ENCODE measurements at regions not wholly inside any gene's neighbourhood (a gene's known extent, or its start where the extent isn't known, plus 50 kb on each side); places are given as distances from the start of the nearest gene placed in this dataset.

DNA sequence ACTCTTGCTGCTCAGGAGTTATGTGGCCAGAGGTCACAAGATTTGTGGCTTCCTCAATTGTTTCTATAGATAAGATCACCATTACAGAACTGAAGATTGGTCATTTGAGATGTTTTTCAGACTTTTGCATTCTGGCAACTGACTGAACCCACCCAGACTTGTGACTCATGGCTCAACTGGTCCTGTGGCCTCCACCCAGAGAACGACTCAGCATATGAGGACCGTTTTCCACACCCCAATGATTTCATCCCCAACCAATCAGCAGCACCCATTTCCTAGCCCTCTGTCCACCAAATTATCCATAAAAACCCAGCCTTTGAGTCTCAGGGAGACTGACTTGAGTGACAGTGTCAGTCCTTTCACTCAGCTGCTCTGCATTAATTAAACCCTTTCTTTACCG is 143.2 kb upstream of the ASIC2 start:
- Mint-ChIP-seq H3K4me1 (ENCODE audit: low read depth) (no peaks in the 10 kb centered on the region), H3K27me3 (no peaks in the 10 kb centered on the region), H3K4me3 (no peak overlapping the region), H3K36me3 (ENCODE audit: low read depth) (no peaks in the 10 kb centered on the region), H3K27ac (no peak overlapping the region), H3K9me3 (no peaks in the 10 kb centered on the region)
- intact Hi-C loops (cut with micrococcal nuclease): no loop called here

DNA sequence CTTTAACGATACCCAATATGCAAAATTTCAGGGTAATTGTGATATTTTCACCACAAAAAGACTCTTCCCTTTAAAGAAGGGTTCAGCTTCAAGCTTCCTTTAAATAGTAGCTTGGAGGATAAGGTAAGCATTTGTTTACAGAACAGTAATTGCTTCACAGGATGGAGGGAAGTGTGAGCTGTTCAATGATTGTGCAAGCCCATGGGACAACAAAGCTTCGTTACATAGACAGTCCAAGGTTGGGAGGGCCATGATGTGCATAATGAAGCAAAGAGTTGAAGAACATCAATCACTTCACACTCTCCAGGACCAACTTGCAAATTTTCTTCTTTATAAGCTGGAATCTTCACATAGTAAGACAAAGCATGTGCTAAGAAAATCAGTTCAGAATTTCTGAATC is 145.0 kb upstream of the ASIC2 start:
- H3K4me3 Mint-ChIP-seq: no peak overlapping the region
- intact Hi-C loops (cut with micrococcal nuclease): no loop called here

DNA sequence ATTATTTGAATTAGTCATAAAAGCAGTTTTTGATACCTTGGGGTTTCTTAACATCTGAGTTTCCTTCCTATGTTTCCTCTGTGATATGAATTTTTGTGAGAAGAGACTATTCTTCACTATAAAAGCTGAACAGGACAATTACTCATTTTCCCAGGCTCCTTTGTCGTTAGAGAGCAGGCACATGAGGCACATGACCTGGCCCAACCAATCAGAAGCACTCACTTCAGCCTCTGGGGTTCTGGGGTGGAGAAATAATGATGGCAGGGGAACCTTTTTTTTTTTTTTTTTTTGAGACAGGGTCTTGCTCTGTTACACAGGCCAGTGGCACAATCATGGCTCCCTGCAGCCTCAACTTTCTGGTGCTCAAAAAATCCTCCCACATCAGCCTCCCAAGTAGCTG is 145.5 kb upstream of the ASIC2 start:
- no peak overlapping the region for H3K27ac Mint-ChIP-seq

More for the DNA sequence above, 145.0 kb upstream of the ASIC2 start:
- Mint-ChIP-seq H3K27me3 (no peaks in the 10 kb centered on the region), H3K9me3 (no peaks in the 10 kb centered on the region), H3K36me3 (ENCODE audit: low read depth) (no peaks in the 10 kb centered on the region), H3K27ac (no peak overlapping the region), H3K4me1 (ENCODE audit: low read depth) (no peaks in the 10 kb centered on the region)

DNA sequence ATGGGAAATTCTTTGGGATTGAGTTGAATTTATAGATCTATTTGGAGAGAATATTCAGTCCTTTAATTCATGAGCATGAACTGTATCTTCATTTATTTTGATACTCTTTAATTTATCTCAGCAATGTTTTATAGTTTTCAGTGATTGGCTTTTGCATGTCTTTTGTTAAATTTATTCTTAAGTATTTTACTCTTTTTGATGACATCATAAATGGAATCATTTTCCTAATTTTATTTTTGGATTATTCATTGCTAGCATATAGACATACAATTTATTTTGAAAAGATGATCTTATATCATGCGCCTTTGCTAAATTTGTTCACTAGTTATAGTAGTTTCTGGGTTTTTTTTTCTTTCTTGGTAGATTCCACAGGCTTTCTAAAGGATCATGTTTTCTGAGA is 149.2 kb upstream of the ASIC2 start:
- Mint-ChIP-seq H3K4me3 (no peak overlapping the region), H3K27me3 (no peaks in the 10 kb centered on the region), H3K4me1 (ENCODE audit: low read depth) (no peaks in the 10 kb centered on the region), H3K9me3 (peaks cover 5% of the 10 kb centered on the region), H3K27ac (no peak overlapping the region), H3K36me3 (ENCODE audit: low read depth) (no peaks in the 10 kb centered on the region)
- intact Hi-C loops (cut with micrococcal nuclease): no loop called here

More for the DNA sequence above, 145.5 kb upstream of the ASIC2 start:
- H3K27me3 Mint-ChIP-seq: no peaks in the 10 kb centered on the region
- H3K9me3 Mint-ChIP-seq: no peaks in the 10 kb centered on the region
- no peak overlapping the region for H3K4me3 Mint-ChIP-seq
- intact Hi-C loops (cut with micrococcal nuclease): no loop called here
- H3K4me1 Mint-ChIP-seq (ENCODE audit: low read depth): no peaks in the 10 kb centered on the region
- H3K36me3 Mint-ChIP-seq (ENCODE audit: low read depth): no peaks in the 10 kb centered on the region

DNA sequence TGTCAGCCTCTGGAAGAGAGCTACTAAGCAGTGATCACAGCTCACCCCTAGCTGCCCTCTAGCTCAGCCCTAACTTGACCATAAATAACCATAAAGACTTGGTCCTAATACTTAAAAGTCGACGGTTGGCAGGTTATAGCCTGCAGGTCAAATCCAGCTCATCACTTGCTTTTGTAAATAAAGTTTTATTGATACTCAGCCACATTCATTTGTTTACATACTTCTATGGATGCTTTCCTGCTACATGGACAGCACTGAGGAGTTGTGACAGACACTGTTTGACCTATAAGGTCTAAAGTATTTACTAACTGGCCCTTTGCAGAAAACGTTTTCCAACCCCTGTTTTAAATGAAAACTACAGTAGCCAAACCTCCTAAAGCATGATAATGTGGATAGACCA is 151.6 kb upstream of the ASIC2 start:
- intact Hi-C loops (cut with micrococcal nuclease): no loop called here
- Mint-ChIP-seq H3K4me1 (ENCODE audit: low read depth) (no peaks in the 10 kb centered on the region), H3K9me3 (peaks cover 5% of the 10 kb centered on the region), H3K4me3 (no peak overlapping the region), H3K27ac (no peak overlapping the region), H3K36me3 (ENCODE audit: low read depth) (no peaks in the 10 kb centered on the region), H3K27me3 (peaks cover 1% of the 10 kb centered on the region)

DNA sequence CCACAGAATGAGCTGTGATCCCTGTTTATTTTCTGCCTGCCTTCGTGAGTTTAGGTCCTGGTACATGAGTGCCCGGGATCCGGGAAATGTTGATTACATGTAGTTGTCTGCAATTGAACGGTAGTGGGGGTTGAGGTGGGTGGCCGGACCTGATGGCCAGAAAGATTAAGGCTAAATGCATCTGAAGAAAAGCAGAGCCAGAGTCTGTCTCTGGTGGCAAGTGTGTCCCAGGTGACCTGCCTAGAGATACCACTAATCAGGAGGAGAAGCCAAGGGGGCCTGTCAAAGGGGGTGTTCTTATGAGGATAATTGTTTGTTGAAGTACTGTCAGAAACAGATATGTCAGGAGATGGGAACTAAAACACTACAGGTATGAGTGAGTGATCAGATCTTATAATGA is 154.0 kb upstream of the ASIC2 start:
- intact Hi-C loops (cut with micrococcal nuclease): no loop called here

DNA sequence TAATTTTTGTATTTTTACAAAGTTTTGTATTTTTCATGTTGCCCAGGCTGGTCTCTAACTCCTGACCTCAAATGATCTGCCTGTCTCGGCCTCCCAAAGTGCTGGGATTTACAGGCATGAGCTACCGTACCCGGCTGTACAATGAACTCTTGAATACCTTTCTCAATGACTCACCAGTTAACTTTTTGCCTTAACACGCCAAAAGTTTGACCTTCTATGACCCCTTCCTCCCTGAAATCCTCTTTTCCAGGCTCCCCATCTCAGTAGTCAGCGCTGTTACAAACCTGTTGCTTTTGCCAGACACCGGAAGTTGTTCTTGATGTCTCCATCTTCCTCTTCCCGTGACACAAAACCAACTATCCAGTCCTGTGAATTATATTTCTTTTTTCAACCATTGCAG is 158.1 kb upstream of the ASIC2 start:
- intact Hi-C loops (cut with micrococcal nuclease): no loop called here
- H3K27me3 Mint-ChIP-seq: peaks cover 3% of the 10 kb centered on the region
- H3K36me3 Mint-ChIP-seq (ENCODE audit: low read depth): no peaks in the 10 kb centered on the region
- H3K4me1 Mint-ChIP-seq (ENCODE audit: low read depth): no peaks in the 10 kb centered on the region
- H3K4me3 Mint-ChIP-seq: no peak overlapping the region
- no peak overlapping the region for H3K27ac Mint-ChIP-seq
- H3K9me3 Mint-ChIP-seq: no peaks in the 10 kb centered on the region

More for the DNA sequence above, 154.0 kb upstream of the ASIC2 start:
- H3K27ac Mint-ChIP-seq: no peak overlapping the region
- no peaks in the 10 kb centered on the region for H3K4me1 Mint-ChIP-seq (ENCODE audit: low read depth)
- no peak overlapping the region for H3K4me3 Mint-ChIP-seq
- H3K9me3 Mint-ChIP-seq: peaks cover 5% of the 10 kb centered on the region
- H3K36me3 Mint-ChIP-seq (ENCODE audit: low read depth): no peaks in the 10 kb centered on the region
- peaks cover 1% of the 10 kb centered on the region for H3K27me3 Mint-ChIP-seq

DNA sequence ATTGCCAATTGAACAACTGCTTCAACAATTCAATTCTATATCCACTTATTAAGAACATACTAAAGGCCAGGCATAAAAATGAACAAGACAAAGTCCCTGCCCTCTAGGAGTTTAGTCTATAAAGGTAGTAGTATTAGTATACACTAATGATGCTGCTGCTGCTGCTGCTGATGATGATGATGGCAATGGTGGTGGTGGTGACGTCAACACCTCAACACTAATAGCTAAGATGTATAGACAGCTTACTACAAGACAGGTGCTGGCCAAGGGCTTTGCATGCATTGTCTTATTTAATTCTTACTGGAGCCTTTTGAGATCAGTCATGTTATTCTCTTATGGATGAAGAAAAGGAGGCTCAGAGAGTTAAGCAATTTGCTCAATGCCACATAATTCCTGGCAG is 164.4 kb upstream of the ASIC2 start:
- H3K27ac Mint-ChIP-seq: no peak overlapping the region
- intact Hi-C loops (cut with micrococcal nuclease): no loop called here
- peaks cover 5% of the 10 kb centered on the region for H3K27me3 Mint-ChIP-seq
- no peaks in the 10 kb centered on the region for H3K36me3 Mint-ChIP-seq (ENCODE audit: low read depth)
- H3K9me3 Mint-ChIP-seq: no peaks in the 10 kb centered on the region
- no peaks in the 10 kb centered on the region for H3K4me1 Mint-ChIP-seq (ENCODE audit: low read depth)
- H3K4me3 Mint-ChIP-seq: no peak overlapping the region

DNA sequence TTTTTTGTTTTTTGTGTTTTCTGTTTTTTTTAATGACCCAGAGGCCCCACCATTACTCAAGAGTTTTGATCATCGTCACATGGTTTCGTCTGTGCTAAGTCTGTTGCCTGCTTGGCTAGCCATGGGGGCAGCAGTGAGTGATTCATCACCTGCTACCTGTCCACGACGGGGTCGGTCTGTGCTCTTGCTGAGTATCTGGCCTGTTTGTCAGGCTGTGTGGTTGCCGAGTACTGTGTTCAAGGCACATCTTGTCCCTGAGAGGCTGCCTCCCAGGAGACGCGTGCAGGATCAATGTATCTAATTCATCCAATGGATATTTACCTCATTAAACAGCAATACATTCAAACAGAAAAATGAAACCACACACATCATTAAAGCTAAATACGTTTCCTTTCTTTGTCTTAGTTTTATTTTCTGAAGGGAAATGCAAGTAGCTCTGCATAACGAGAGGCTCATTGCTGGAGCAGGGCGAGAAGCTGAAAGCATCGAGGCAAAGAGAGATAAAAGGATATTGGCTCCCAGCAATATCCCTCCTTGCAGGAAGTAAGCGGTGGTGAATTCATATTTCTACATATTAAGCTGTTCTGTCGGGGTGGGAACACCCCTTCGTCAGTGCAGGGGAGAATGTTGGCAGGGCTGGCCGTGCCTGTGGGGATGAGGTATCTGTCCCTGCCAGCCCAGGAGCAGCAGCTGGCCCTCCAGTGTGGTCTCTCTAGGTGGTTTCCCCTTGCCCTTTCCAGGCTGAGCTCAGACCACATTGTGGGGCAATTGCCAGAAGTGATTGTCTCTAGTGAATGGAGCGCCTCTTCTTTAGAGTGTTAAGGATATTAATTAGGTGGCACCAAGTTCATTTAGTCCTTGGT is 166.2 kb upstream of the ASIC2 start:
- no peaks in the 10 kb centered on the region for H3K9me3 Mint-ChIP-seq
- no peak overlapping the region for H3K4me3 Mint-ChIP-seq
- no peaks in the 10 kb centered on the region for H3K36me3 Mint-ChIP-seq (ENCODE audit: low read depth)
- H3K27me3 Mint-ChIP-seq: peaks cover 3% of the 10 kb centered on the region
- H3K27ac Mint-ChIP-seq: no peak overlapping the region
- no peaks in the 10 kb centered on the region for H3K4me1 Mint-ChIP-seq (ENCODE audit: low read depth)
- intact Hi-C loops (cut with micrococcal nuclease): no loop called here

DNA sequence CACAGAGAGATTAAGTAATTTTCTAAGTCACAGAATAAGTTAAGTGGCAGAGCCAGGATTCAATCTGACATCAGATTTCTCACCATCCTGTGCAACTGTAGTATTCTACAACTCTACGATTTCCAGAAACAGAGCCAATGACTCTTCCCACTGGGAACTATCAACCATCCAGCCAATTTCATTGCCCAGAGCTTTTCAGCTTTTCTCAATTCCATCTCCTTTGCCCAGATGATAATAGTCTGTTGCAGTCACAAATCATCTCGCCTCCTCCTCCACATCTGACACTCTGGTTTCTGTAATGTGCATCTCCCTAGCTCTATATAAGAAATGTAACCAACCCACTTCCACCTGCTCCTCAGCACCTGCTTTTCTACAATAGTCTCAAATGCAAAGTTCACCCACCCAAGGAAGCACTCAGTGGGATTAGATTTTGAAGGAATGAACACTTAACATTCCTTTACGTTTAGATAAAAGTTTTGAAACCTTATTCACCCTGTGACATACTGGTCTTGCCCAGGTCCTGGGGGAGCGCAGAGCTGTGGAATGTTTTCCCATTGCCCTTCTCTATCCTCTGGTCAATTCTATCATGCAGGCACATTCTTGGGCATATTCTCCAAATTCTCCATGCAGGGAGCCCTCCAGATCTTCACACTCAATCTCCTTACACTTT is 167.8 kb upstream of the ASIC2 start:
- Mint-ChIP-seq H3K36me3 (ENCODE audit: low read depth) (no peaks in the 10 kb centered on the region), H3K4me3 (no peak overlapping the region), H3K4me1 (ENCODE audit: low read depth) (no peaks in the 10 kb centered on the region), H3K27ac (no peak overlapping the region), H3K27me3 (peaks cover 3% of the 10 kb centered on the region), H3K9me3 (no peaks in the 10 kb centered on the region)
- intact Hi-C loops (cut with micrococcal nuclease): no loop called here

DNA sequence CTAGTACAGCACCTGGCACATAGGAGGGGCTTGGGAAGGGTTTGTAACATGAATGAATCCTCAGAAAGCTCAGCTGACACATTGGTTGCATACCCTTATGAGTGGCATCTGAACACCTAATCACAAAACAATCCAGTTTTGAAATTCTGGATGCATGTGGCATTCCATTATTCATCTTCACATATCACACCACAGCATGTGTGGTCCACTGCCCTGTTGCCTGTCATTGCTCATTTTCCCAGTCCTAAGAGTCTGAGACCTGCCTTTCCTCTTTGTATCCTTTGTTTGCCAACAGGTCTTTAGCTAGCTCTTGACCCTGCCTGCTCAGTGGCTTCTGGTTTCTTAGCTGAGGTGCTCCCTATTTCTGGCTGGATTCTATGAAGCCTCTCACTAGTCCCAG is 170.8 kb upstream of the ASIC2 start:
- intact Hi-C loops (cut with micrococcal nuclease): no loop called here
- peaks cover 1% of the 10 kb centered on the region for H3K27me3 Mint-ChIP-seq
- H3K4me3 Mint-ChIP-seq: no peak overlapping the region
- H3K27ac Mint-ChIP-seq: no peak overlapping the region
- H3K36me3 Mint-ChIP-seq (ENCODE audit: low read depth): no peaks in the 10 kb centered on the region
- H3K4me1 Mint-ChIP-seq (ENCODE audit: low read depth): no peaks in the 10 kb centered on the region
- H3K9me3 Mint-ChIP-seq: no peaks in the 10 kb centered on the region

DNA sequence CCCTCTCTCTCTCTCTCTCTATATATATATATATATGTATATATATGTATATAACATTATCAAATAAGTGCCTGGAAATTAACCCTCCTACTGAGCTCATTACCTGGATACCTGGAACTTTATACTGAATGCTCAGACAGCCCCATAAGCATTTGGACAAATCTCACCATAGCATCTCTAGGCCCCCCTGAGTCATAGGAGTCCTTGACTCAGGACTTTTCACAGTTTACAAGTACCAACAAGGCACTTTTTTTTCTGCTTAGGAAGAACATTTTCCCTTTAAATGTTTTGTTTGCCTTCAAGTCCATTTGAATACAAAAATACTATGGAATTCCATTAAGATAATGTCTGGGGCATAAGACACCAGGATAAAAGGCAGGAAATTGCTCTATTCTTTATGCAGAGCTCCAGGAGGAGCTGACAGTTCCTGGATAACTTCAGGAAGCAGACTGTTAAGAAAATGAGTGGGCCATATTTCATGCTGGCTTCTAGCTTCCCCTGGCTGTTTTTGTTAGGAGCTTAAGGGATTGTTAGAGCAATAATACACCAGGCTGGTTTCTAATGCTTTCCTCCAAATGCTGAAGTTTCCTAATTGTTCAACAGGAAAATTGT is 171.7 kb upstream of the ASIC2 start:
- Mint-ChIP-seq H3K27ac (no peak overlapping the region), H3K4me3 (no peak overlapping the region), H3K36me3 (ENCODE audit: low read depth) (no peaks in the 10 kb centered on the region), H3K9me3 (no peaks in the 10 kb centered on the region), H3K27me3 (peaks cover 1% of the 10 kb centered on the region), H3K4me1 (ENCODE audit: low read depth) (no peaks in the 10 kb centered on the region)
- intact Hi-C loops (cut with micrococcal nuclease): no loop called here

DNA sequence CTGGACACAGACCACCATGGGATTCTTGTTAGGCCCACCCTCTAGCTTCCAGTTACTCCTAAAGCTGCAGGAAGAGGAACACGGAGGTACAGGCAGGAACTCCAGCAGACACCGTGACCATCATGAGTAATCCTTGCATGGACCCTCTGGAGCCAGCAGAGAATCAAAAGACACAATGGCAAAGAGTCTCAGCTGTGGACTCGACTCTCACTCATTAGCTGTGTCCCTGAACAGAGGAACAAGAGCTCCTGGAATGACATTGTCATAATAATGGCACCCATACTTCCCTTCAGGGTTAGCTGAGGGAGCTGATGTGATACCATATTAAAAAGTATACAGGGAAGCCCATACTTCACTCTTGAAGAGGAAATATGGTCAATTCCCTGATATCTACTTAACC is 176.3 kb upstream of the ASIC2 start:
- peaks cover 3% of the 10 kb centered on the region for H3K27me3 Mint-ChIP-seq
- intact Hi-C loops (cut with micrococcal nuclease): no loop called here
- H3K4me1 Mint-ChIP-seq (ENCODE audit: low read depth): no peaks in the 10 kb centered on the region
- no peak overlapping the region for H3K27ac Mint-ChIP-seq
- no peaks in the 10 kb centered on the region for H3K9me3 Mint-ChIP-seq
- H3K36me3 Mint-ChIP-seq (ENCODE audit: low read depth): no peaks in the 10 kb centered on the region
- no peak overlapping the region for H3K4me3 Mint-ChIP-seq

DNA sequence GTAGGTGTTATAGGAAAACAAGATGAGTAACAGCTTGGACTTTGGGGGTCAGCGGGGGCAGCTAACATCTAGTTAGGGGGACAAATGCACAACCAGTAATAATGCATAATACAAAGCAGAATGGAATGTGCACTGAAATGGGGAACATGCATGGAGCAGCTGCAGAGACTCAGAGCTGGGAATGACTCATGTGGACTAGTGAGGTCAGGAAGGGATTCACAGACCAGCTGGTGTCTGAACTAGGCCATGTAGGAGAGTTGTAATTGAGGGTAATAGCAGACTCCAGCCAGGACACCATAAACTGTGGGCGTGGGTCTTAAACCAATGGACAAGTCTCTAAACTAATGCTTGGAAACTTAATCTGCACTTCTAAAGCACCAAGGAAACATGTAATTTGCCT is 176.8 kb upstream of the ASIC2 start:
- H3K9me3 Mint-ChIP-seq: no peaks in the 10 kb centered on the region
- no peaks in the 10 kb centered on the region for H3K36me3 Mint-ChIP-seq (ENCODE audit: low read depth)
- H3K27ac Mint-ChIP-seq: no peak overlapping the region
- peaks cover 3% of the 10 kb centered on the region for H3K27me3 Mint-ChIP-seq
- intact Hi-C loops (cut with micrococcal nuclease): no loop called here
- no peak overlapping the region for H3K4me3 Mint-ChIP-seq
- H3K4me1 Mint-ChIP-seq (ENCODE audit: low read depth): no peaks in the 10 kb centered on the region

Measured in dendritic cell treated with granulocyte-macrophage colony-stimulating factor and Interleukin-4, amounts not matched to agents 40 ng/mL and 50 ng/mL, for 4 days (primary cell).